GM12878 (cell line): ENCODE measurements at regions not wholly inside any gene's neighbourhood (a gene's known extent, or its start where the extent isn't known, plus 50 kb on each side); places are given as distances from the start of the nearest gene placed in this dataset.

ENCODE experiments used
- ATAC-seq: fragments of 200-7000 bp; cut with Tn5 transposase; 3 replicates; pipeline ENCODE4 v1.9.1; 2020; ENCODE audit warnings: mild to moderate bottlenecking, moderate library complexity
- BruUV-seq: library from RNA; stranded (reverse); fragments of 400-500 nt; replicated peaks from 2 replicates; lab custom pipeline; 2021; lab: Mats Ljungman, UMichigan
- CTCF ChIA-PET: fragments of 300-600 bp; sonication (Branson Sonifier 250); formaldehyde crosslinking; extraction: SDS; loops from one replicate; lab custom pipeline; 2021; ENCODE audit warnings: inconsistent platforms; lab: Yijun Ruan, JAX
- POLR2A ChIA-PET: fragments of 350-600 bp; formaldehyde crosslinking; extraction: SDS; loops from one replicate; lab custom pipeline; 2021; ENCODE audit warnings: inconsistent platforms; lab: Charles Lee
- RAD21 ChIA-PET: fragments of 300-600 bp; sonication (Branson Sonifier 250); formaldehyde crosslinking; loops from one replicate; lab custom pipeline; 2023; ENCODE audit warnings: antibody characterized with exemption; ENCODE audit not compliant: unreplicated experiment; lab: Charles Lee
- SMC1A ChIA-PET: fragments of 300-600 bp; sonication (Branson Sonifier 250); formaldehyde crosslinking; loops from one replicate; lab custom pipeline; 2023; ENCODE audit not compliant: unreplicated experiment, uncharacterized antibody; lab: Charles Lee
- DNase-seq: peaks from one replicate; pipeline ENCODE4 v3.0.0-alpha.2; 2011; ENCODE audit warnings: low read depth, low spot score
- FAIRE-seq: peaks from 3 replicates; lab custom pipeline; 2011; peaks lifted over from hg19 to GRCh38; lab: Jason Lieb, UNC
- H2AFZ ChIP-seq: 2 replicates; pipeline ENCODE4 v1.6.0; 2011; ENCODE audit warnings: low read depth, low read length, control low read depth; ENCODE audit not compliant: control insufficient read depth
- H3K27ac ChIP-seq: 2 replicates; pipeline ENCODE4 v1.5.1; 2011; ENCODE audit warnings: control low read depth; ENCODE audit not compliant: control insufficient read depth, insufficient read depth
- H3K27me3 ChIP-seq, 2 experiments: replicated peaks in 1 of 2; 2 replicates each; pipeline versions ENCODE4 v1.6.0 to v1.6.1; 2011; ENCODE audit warnings: low read length in 1 of 2; ENCODE audit not compliant: control insufficient read depth in 2 of 2, insufficient read depth in 2 of 2
- H3K36me3 ChIP-seq, 2 experiments: 2 replicates each; pipeline ENCODE4 v1.5.1; 2011; ENCODE audit warnings: low read length in 1 of 2; ENCODE audit not compliant: control insufficient read depth in 2 of 2, insufficient read depth in 2 of 2
- H3K4me1 ChIP-seq: 2 replicates; pipeline ENCODE4 v1.6.1; 2011; ENCODE audit warnings: mild to moderate bottlenecking, low read length, moderate library complexity, mixed read lengths; ENCODE audit not compliant: control insufficient read depth, insufficient read depth
- H3K4me2 ChIP-seq: 2 replicates; pipeline ENCODE4 v1.6.0; 2011; ENCODE audit warnings: control low read depth; ENCODE audit not compliant: control insufficient read depth, insufficient read depth
- H3K4me3 ChIP-seq: fragments of 200-600 bp; sonication (generic); 2 replicates; pipeline ENCODE4 v1.5.1; 2016
- H3K79me2 ChIP-seq: 2 replicates; pipeline ENCODE4 v1.6.0; 2011; ENCODE audit warnings: low read length; ENCODE audit not compliant: control insufficient read depth, insufficient read depth
- H3K9ac ChIP-seq: 2 replicates; pipeline ENCODE4 v1.8.0; 2011; ENCODE audit warnings: low read length, control low read depth, mixed read lengths; ENCODE audit not compliant: control insufficient read depth, insufficient read depth
- H3K9me3 ChIP-seq: replicated peaks from 3 replicates; pipeline ENCODE4 v1.5.1; 2011; ENCODE audit warnings: mild to moderate bottlenecking, low read length; ENCODE audit not compliant: control insufficient read depth, insufficient read depth
- H4K20me1 ChIP-seq: 2 replicates; pipeline ENCODE4 v1.6.0; 2011; ENCODE audit not compliant: control insufficient read depth, insufficient read depth
- BCL3 ChIP-seq: IDR thresholded peaks from 2 replicates; pipeline ENCODE4 v1.6.1; 2011; ENCODE audit warnings: borderline replicate concordance, low read depth, mild to moderate bottlenecking, moderate library complexity, low read length; ENCODE audit not compliant: insufficient read depth, poor library complexity, severe bottlenecking
- E2F4 ChIP-seq: IDR thresholded peaks from 2 replicates; pipeline ENCODE4 v1.6.1; 2012; ENCODE audit warnings: low read depth, low read length, improper control_type of control experiment
- JUND ChIP-seq: IDR thresholded peaks from 2 replicates; pipeline ENCODE4 v1.6.1; 2012; ENCODE audit warnings: low read depth, mild to moderate bottlenecking, low read length, improper control_type of control experiment, moderate library complexity
- NKRF ChIP-seq: fragments of 450-650 bp; conservative IDR thresholded peaks from 2 replicates; pipeline ENCODE4 v1.6.1; 2017; ENCODE audit warnings: mild to moderate bottlenecking, moderate library complexity
- PML ChIP-seq: IDR thresholded peaks from 2 replicates; pipeline ENCODE4 v1.6.1; 2012; ENCODE audit warnings: low read length, inconsistent platforms
- PRDM15 ChIP-seq: fragments of 450-650 bp; formaldehyde crosslinking; IDR thresholded peaks from 2 replicates; pipeline ENCODE4 v1.4.0; 2020; ENCODE audit warnings: mild to moderate bottlenecking, moderate library complexity
- SMAD1 ChIP-seq: fragments of 450-650 bp; IDR thresholded peaks from 2 replicates; pipeline ENCODE4 v1.6.1; 2018; ENCODE audit warnings: mild to moderate bottlenecking, low read depth; ENCODE audit not compliant: partially characterized antibody
- YBX1 ChIP-seq: fragments of 450-650 bp; IDR thresholded peaks from 2 replicates; pipeline ENCODE4 v1.6.1; 2016; ENCODE audit warnings: antibody characterized with exemption
- ZNF217 ChIP-seq: fragments of 450-650 bp; IDR thresholded peaks from 2 replicates; pipeline ENCODE4 v1.6.1; 2017; ENCODE audit warnings: antibody characterized with exemption, mild to moderate bottlenecking
- WGBS: methylation state at CpG from one replicate; pipeline ENCODE4 v1.1.6; 2016; ENCODE audit warnings: low lambda C conversion rate; ENCODE audit not compliant: insufficient replicate concordance, insufficient coverage; ENCODE audit errors: missing lambda C conversion rate; 5-methylcytosine and 5-hydroxymethylcytosine counted together
- in situ Hi-C: fragments of 300-500 bp; cut with MboI; formaldehyde crosslinking; loops from 9 replicates; pipeline ENCODE4 v1.14.3; 2018; ENCODE audit warnings: mixed read lengths
- intact Hi-C: fragments of 100-400 bp; cut with micrococcal nuclease; formaldehyde crosslinking; loops from one replicate; pipeline ENCODE4 v1.14.2; 2022; ENCODE audit not compliant: unreplicated experiment

GRCh38 chr6:144882425-144882824 lies 597.3 kb downstream of the UTRN start:
- Histone ChIP-seq H3K36me3 (no peaks in the 10 kb centered on the region), H4K20me1 (no peaks in the 10 kb centered on the region), H3K9ac (no peak overlapping the region), H3K9me3 (no peaks in the 10 kb centered on the region)
- ChIA-PET SMC1A (interaction anchor here (0.7 kb wide), 1 partner anchor 114 kb away, joined by 3 read pairs; no protein-coding TSS in a partner anchor), CTCF (no interaction called here)
- intact Hi-C loops = no loop called here
- TF ChIP-seq JUND = no peak
- TF ChIP-seq, all 136 proteins: peak for 0
- no peaks in the 10 kb centered on the region for H3K27me3 ChIP-seq
- POLR2A ChIA-PET = no interaction called here
- no TSS peak for BruUV-seq
- H3K79me2 ChIP-seq = no peaks in the 10 kb centered on the region
- FAIRE-seq = no peak
- DNase-seq = no peak
- in situ Hi-C loops = no loop called here
- ATAC-seq = no peak
- no peak overlapping the region for H3K4me3 ChIP-seq
- no peak overlapping the region for H3K4me2 ChIP-seq
- 40% methylated on average over 4 of the region's 4 CpGs for WGBS
- H3K4me1 ChIP-seq = no peaks in the 10 kb centered on the region
- no peak overlapping the region for H3K27ac ChIP-seq
- H2AFZ ChIP-seq = no peak overlapping the region
- RAD21 ChIA-PET = no interaction called here

GRCh38 chr6:144883915-144884314 lies 598.8 kb downstream of the UTRN start:
- BruUV-seq = no TSS peak
- Histone ChIP-seq H3K4me1 (no peaks in the 10 kb centered on the region), H2AFZ (no peak overlapping the region), H3K4me2 (no peak overlapping the region), H3K4me3 (no peak overlapping the region), H3K9me3 (no peaks in the 10 kb centered on the region), H3K27ac (no peak overlapping the region), H3K9ac (no peak overlapping the region), H3K36me3 (no peaks in the 10 kb centered on the region), H3K79me2 (no peaks in the 10 kb centered on the region), H4K20me1 (no peaks in the 10 kb centered on the region), H3K27me3 (no peaks in the 10 kb centered on the region)
- DNase-seq (no peak), FAIRE-seq (no peak), ATAC-seq (no peak)
- ChIA-PET SMC1A (no interaction called here), CTCF (no interaction called here), RAD21 (no interaction called here), POLR2A (no interaction called here)
- in situ Hi-C loops (no loop called here), intact Hi-C loops (no loop called here)
- 3% methylated on average over 2 of the region's 2 CpGs for WGBS
- TF ChIP-seq SMAD1 = no peak
- no peak for TF ChIP-seq BCL3
- no peak for TF ChIP-seq ZNF217
- TF ChIP-seq E2F4 = no peak
- TF ChIP-seq NKRF = no peak
- TF ChIP-seq PRDM15 = no peak
- TF ChIP-seq PML = no peak
- TF ChIP-seq YBX1 = no peak
